PFSK-1 (cell line): ENCODE measurements at regions not wholly inside any gene's neighbourhood (a gene's known extent, or its start where the extent isn't known, plus 50 kb on each side); places are given as distances from the start of the nearest gene placed in this dataset.

Experiments
- FOXP2 ChIP-seq: optimal IDR thresholded peaks from 2 replicates; pipeline ENCODE3; 2011; ENCODE audit warnings: borderline replicate concordance, control low read depth, inconsistent platforms; ENCODE audit not compliant: insufficient read depth; ENCODE audit errors: extremely low read length, extremely low read depth
- POLR2AphosphoS5 ChIP-seq: IDR thresholded peaks from 2 replicates; pipeline ENCODE4 v1.6.1; 2012; ENCODE audit warnings: low read depth, mild to moderate bottlenecking, control low read depth, low read length, moderate library complexity
- SIN3A ChIP-seq: IDR thresholded peaks from 2 replicates; pipeline ENCODE4 v1.6.1; 2012; ENCODE audit warnings: mild to moderate bottlenecking, low read length, moderate library complexity, borderline replicate concordance; ENCODE audit not compliant: insufficient read depth
- TAF1 ChIP-seq: IDR thresholded peaks from 2 replicates; pipeline ENCODE4 v1.6.1; 2012; ENCODE audit warnings: low read length, control low read depth, borderline replicate concordance; ENCODE audit not compliant: insufficient read depth
- TF ChIP-seq, protein P1 (sequence below), 2 experiments: IDR thresholded peaks; 2 replicates each; pipeline versions ENCODE4 v1.6.1 to v1.8.0; 2011 to 2012; ENCODE audit warnings: low read depth in 2 of 2, low read length in 2 of 2, control low read depth in 1 of 2, inconsistent platforms in 1 of 2, mild to moderate bottlenecking in 1 of 2, moderate library complexity in 1 of 2; ENCODE audit not compliant: insufficient read depth in 1 of 2

GRCh38 chr2:145654156-145654555, 1134.2 kb upstream of the ZEB2 start:
- TF ChIP-seq POLR2AphosphoS5 (no peak), FOXP2 (no peak), TAF1 (no peak), SIN3A (no peak)
- TF ChIP-seq, protein P1, sequence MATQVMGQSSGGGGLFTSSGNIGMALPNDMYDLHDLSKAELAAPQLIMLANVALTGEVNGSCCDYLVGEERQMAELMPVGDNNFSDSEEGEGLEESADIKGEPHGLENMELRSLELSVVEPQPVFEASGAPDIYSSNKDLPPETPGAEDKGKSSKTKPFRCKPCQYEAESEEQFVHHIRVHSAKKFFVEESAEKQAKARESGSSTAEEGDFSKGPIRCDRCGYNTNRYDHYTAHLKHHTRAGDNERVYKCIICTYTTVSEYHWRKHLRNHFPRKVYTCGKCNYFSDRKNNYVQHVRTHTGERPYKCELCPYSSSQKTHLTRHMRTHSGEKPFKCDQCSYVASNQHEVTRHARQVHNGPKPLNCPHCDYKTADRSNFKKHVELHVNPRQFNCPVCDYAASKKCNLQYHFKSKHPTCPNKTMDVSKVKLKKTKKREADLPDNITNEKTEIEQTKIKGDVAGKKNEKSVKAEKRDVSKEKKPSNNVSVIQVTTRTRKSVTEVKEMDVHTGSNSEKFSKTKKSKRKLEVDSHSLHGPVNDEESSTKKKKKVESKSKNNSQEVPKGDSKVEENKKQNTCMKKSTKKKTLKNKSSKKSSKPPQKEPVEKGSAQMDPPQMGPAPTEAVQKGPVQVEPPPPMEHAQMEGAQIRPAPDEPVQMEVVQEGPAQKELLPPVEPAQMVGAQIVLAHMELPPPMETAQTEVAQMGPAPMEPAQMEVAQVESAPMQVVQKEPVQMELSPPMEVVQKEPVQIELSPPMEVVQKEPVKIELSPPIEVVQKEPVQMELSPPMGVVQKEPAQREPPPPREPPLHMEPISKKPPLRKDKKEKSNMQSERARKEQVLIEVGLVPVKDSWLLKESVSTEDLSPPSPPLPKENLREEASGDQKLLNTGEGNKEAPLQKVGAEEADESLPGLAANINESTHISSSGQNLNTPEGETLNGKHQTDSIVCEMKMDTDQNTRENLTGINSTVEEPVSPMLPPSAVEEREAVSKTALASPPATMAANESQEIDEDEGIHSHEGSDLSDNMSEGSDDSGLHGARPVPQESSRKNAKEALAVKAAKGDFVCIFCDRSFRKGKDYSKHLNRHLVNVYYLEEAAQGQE (IDR thresholded peaks at IDR 0.05; ENCODE audit: insufficient read depth in 1 of 2, low read depth in 2 of 2, low read length in 2 of 2) = no peak

GRCh38 chr2:145653553-145653952, 1133.6 kb upstream of the ZEB2 start:
- TF ChIP-seq FOXP2 (no peak), TAF1 (no peak)
- TF ChIP-seq, protein P1 (IDR thresholded peaks at IDR 0.05; ENCODE audit: insufficient read depth in 1 of 2, low read depth in 2 of 2, low read length in 2 of 2) = no peak

- no peak for TF ChIP-seq TAF1
- TF ChIP-seq SIN3A = no peak
These were observed 1132.9 kb upstream of the ZEB2 start for GRCh38 chr2:145652571-145653545.

DNA sequence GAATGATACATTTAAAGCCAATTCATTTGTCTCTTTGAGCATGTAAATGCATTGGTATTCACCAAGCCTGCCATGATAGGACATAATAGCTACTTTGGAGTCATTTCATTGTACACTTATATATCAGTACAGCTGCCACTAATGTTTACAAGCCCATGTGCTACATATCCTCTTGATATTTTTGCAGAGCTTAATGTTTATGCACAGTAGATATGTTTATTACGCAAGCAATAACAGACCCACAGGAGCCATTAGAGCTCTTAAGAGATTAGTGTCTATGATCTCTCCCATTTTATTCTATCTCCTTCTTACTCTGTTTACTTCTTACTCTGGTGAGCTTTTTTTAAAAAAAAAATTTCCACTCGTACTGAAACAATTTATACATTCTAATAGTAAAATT, 1132.1 kb upstream of the ZEB2 start:
- TF ChIP-seq FOXP2 (no peak), TAF1 (no peak), POLR2AphosphoS5 (no peak), SIN3A (no peak)
- TF ChIP-seq, protein P1 (IDR thresholded peaks at IDR 0.05; ENCODE audit: insufficient read depth in 1 of 2, low read depth in 2 of 2, low read length in 2 of 2) = no peak

DNA sequence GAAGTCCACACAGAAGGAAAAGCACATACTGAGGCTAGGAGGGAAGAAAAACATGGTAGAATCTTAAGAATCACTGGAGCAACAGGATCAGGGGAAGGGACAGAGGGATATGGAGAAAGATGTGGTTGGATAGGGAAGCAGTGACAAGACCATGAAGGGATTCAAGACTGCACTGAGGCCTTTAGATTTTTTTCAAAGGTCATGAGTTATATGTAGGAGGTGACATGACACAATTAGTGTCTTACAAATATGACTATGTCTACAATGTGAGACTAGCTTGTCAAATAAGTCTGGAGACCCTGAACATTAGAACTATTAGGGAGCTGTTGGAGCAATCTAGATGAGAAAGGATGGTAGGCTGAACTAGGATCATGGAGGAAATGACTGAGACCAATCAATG, 1130.3 kb upstream of the ZEB2 start:
- TF ChIP-seq TAF1 (no peak), POLR2AphosphoS5 (no peak), SIN3A (no peak), FOXP2 (no peak)
- TF ChIP-seq, protein P1 (IDR thresholded peaks at IDR 0.05; ENCODE audit: insufficient read depth in 1 of 2, low read depth in 2 of 2, low read length in 2 of 2) = no peak
